H9 (cell line): ENCODE measurements at regions not wholly inside any gene's neighbourhood (a gene's known extent, or its start where the extent isn't known, plus 50 kb on each side); places are given as distances from the start of the nearest gene placed in this dataset.

Experiments
- DNase-seq: peaks from one replicate; pipeline ENCODE4 v3.0.0-alpha.2; 2017
- H2AFZ ChIP-seq: one replicate; pipeline ENCODE4 v1.6.1; 2013; ENCODE audit warnings: mild to moderate bottlenecking, low read length, control low read depth, moderate library complexity
- H2AK5ac ChIP-seq: 2 replicates; pipeline ENCODE4 v1.6.1; 2013; ENCODE audit warnings: low read length, control low read depth, mixed read lengths; ENCODE audit not compliant: insufficient read length
- H2BK120ac ChIP-seq: one replicate; pipeline ENCODE4 v1.6.1; 2013; ENCODE audit warnings: low read depth, mild to moderate bottlenecking, low read length, control low read depth, inconsistent platforms; ENCODE audit not compliant: poor library complexity, severe bottlenecking
- H2BK12ac ChIP-seq: 2 replicates; pipeline ENCODE4 v1.6.1; 2013; ENCODE audit warnings: low read length, control low read depth, mixed read lengths, low read depth; ENCODE audit not compliant: insufficient read length
- H2BK15ac ChIP-seq: 2 replicates; pipeline ENCODE4 v1.6.1; 2013; ENCODE audit warnings: low read depth, low read length, control low read depth
- H2BK20ac ChIP-seq: one replicate; pipeline ENCODE4 v1.6.1; 2013; ENCODE audit warnings: low read depth, mild to moderate bottlenecking, low read length, control low read depth, inconsistent platforms; ENCODE audit not compliant: poor library complexity, severe bottlenecking
- H2BK5ac ChIP-seq: 2 replicates; pipeline ENCODE4 v1.6.1; 2013; ENCODE audit warnings: low read length, control low read depth, mixed read lengths; ENCODE audit not compliant: insufficient read length
- H3K14ac ChIP-seq: 2 replicates; pipeline ENCODE4 v1.6.1; 2013; ENCODE audit warnings: low read length, control low read depth; ENCODE audit not compliant: insufficient read depth
- H3K18ac ChIP-seq: 2 replicates; pipeline ENCODE4 v1.6.1; 2013; ENCODE audit warnings: low read depth, mild to moderate bottlenecking, mixed read lengths, low read length, control low read depth; ENCODE audit not compliant: insufficient read length
- H3K23ac ChIP-seq: 2 replicates; pipeline ENCODE4 v1.6.1; 2013; ENCODE audit warnings: low read length, control low read depth, mixed read lengths, low read depth; ENCODE audit not compliant: insufficient read length
- H3K23me2 ChIP-seq: 2 replicates; pipeline ENCODE4 v1.6.1; 2013; ENCODE audit warnings: low read depth, mild to moderate bottlenecking, mixed read lengths, low read length, control low read depth; ENCODE audit not compliant: insufficient read length, poor library complexity, severe bottlenecking
- H3K27ac ChIP-seq: 2 replicates; pipeline ENCODE4 v1.5.1; 2013; ENCODE audit warnings: low read length, control low read depth, mixed read lengths, low read depth; ENCODE audit not compliant: insufficient read length
- H3K27me3 ChIP-seq: 2 replicates; pipeline ENCODE4 v1.6.1; 2013; ENCODE audit warnings: low read length, control low read depth, inconsistent platforms; ENCODE audit not compliant: insufficient read depth
- H3K4ac ChIP-seq: 2 replicates; pipeline ENCODE4 v1.6.1; 2013; ENCODE audit warnings: low read depth, mild to moderate bottlenecking, control low read depth, inconsistent platforms, low read length, moderate library complexity
- H3K4me1 ChIP-seq: 2 replicates; pipeline ENCODE4 v1.6.1; 2013; ENCODE audit warnings: low read length, control low read depth, inconsistent platforms; ENCODE audit not compliant: insufficient read depth
- H3K4me2 ChIP-seq: 2 replicates; pipeline ENCODE4 v1.6.1; 2013; ENCODE audit warnings: low read length, control low read depth, mixed read lengths; ENCODE audit not compliant: insufficient read length, insufficient read depth
- H3K56ac ChIP-seq: 2 replicates; pipeline ENCODE4 v1.6.1; 2013; ENCODE audit warnings: low read depth, mild to moderate bottlenecking, mixed read lengths, low read length, control low read depth; ENCODE audit not compliant: insufficient read length
- H3K79me1 ChIP-seq: 2 replicates; pipeline ENCODE4 v1.6.1; 2013; ENCODE audit warnings: low read depth, mild to moderate bottlenecking, moderate library complexity, low read length, control low read depth, inconsistent platforms; ENCODE audit not compliant: insufficient read depth, poor library complexity, severe bottlenecking
- H3K79me2 ChIP-seq: 2 replicates; pipeline ENCODE4 v1.6.1; 2013; ENCODE audit warnings: low read length, control low read depth, inconsistent platforms; ENCODE audit not compliant: insufficient read depth
- H3K9ac ChIP-seq: 2 replicates; pipeline ENCODE4 v1.6.1; 2013; ENCODE audit warnings: low read length, control low read depth, mixed read lengths; ENCODE audit not compliant: insufficient read length; ENCODE audit errors: extremely low read depth
- H3K9me3 ChIP-seq: one replicate; pipeline ENCODE4 v1.6.1; 2013; ENCODE audit warnings: low read depth, low read length, inconsistent platforms; ENCODE audit not compliant: control insufficient read depth
- H3T11ph ChIP-seq: one replicate; pipeline ENCODE4 v1.6.1; 2013; ENCODE audit warnings: mild to moderate bottlenecking, low read length, control low read depth, inconsistent platforms
- H4K20me1 ChIP-seq: one replicate; pipeline ENCODE4 v1.6.1; 2013; ENCODE audit not compliant: control insufficient read depth, insufficient read length, insufficient read depth
- H4K5ac ChIP-seq: 2 replicates; pipeline ENCODE4 v1.6.1; 2013; ENCODE audit warnings: low read depth, mild to moderate bottlenecking, mixed read lengths, low read length, control low read depth; ENCODE audit not compliant: insufficient read length
- H4K8ac ChIP-seq: replicated peaks from 2 replicates; pipeline ENCODE4 v1.6.1; 2013; ENCODE audit warnings: low read length, control low read depth, mixed read lengths, low read depth; ENCODE audit not compliant: insufficient read length
- H4K91ac ChIP-seq: 2 replicates; pipeline ENCODE4 v1.6.1; 2013; ENCODE audit warnings: low read depth, mild to moderate bottlenecking, moderate library complexity, mixed read lengths, low read length, control low read depth; ENCODE audit not compliant: insufficient read length
- H3K27ac Mint-ChIP-seq, 3 experiments: 2 replicates in 2 of 3; 3 replicates in 1 of 3; pipeline ENCODE4 v1.8.0; 2020 to 2021; ENCODE audit warnings: mixed read lengths in 3 of 3, mild to moderate bottlenecking in 1 of 3, moderate library complexity in 1 of 3
- H3K27me3 Mint-ChIP-seq: 2 replicates; pipeline ENCODE4 v1.8.0; 2021; ENCODE audit warnings: low read depth, mild to moderate bottlenecking, moderate library complexity, mixed read lengths
- H3K36me3 Mint-ChIP-seq, 3 experiments: 2 replicates in 2 of 3; 3 replicates in 1 of 3; pipeline ENCODE4 v1.8.0; 2020 to 2021; ENCODE audit warnings: low read depth in 3 of 3, mixed read lengths in 3 of 3; ENCODE audit not compliant: insufficient read depth in 1 of 3
- H3K4me1 Mint-ChIP-seq, 2 experiments: 2 replicates each; pipeline ENCODE4 v1.8.0; 2020; ENCODE audit warnings: mixed read lengths in 2 of 2
- H3K4me3 Mint-ChIP-seq, 2 experiments: 2 replicates in 1 of 2; 3 replicates in 1 of 2; pipeline ENCODE4 v1.8.0; 2020 to 2021; ENCODE audit warnings: mild to moderate bottlenecking in 2 of 2, mixed read lengths in 2 of 2, moderate library complexity in 1 of 2
- H3K9me3 Mint-ChIP-seq, 2 experiments: 2 replicates in 1 of 2; 3 replicates in 1 of 2; pipeline ENCODE4 v1.8.0; 2020; ENCODE audit warnings: mild to moderate bottlenecking in 2 of 2, mixed read lengths in 2 of 2, moderate library complexity in 1 of 2
- WGBS: extraction: QIAGEN DNeasy Blood & Tissue Kit; methylation state at CpG from one replicate; pipeline ENCODE4 v1.1.7; 2013; ENCODE audit warnings: missing lambda C conversion rate, low lambda C conversion rate, mixed read lengths; ENCODE audit not compliant: insufficient read length; ENCODE audit errors: extremely low coverage; 5-methylcytosine and 5-hydroxymethylcytosine counted together
- TF ChIP-seq, protein P1 (sequence below): fragments of 200-600 bp; sonication (generic); conservative IDR thresholded peaks from 3 replicates; pipeline ENCODE4 v1.8.0; 2021; ENCODE audit warnings: antibody characterized with exemption, mild to moderate bottlenecking

DNA sequence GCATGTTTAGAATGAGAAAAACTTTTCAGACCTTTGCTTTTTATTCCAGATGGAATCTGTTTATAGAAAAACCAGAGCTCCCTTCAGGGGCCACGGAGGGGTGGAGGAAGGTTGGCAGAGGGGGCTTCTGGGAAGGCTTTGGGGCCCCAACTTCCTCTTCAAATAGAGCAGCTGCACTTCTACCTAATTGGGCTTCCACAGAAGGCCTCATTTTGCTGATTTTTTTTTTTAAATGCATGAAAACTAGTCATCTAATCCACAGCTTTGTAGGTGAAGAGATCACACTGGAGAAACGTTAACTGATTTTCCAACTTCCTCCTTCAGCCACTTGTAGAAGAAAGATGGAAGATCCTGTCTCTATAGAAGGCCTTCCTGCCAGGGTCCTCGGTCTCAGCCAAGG lies 181.8 kb downstream of the BCL11A start:
- Histone ChIP-seq H3K56ac (no peak overlapping the region), H2BK15ac (no peak overlapping the region), H3K14ac (no peak overlapping the region), H3K18ac (no peak overlapping the region), H4K8ac (no peak overlapping the region), H2BK20ac (no peak overlapping the region), H3K4me2 (no peak overlapping the region), H3T11ph (no peak overlapping the region), H2AFZ (no peak overlapping the region), H4K91ac (no peak overlapping the region), H3K79me2 (no peaks in the 10 kb centered on the region), H3K23me2 (no peaks in the 10 kb centered on the region), H3K79me1 (no peaks in the 10 kb centered on the region), H3K23ac (no peak overlapping the region), H2AK5ac (no peak overlapping the region), H3K4ac (no peak overlapping the region), H3K27me3 (no peaks in the 10 kb centered on the region), H3K9ac (no peak overlapping the region), H4K5ac (no peak overlapping the region), H2BK12ac (no peak overlapping the region), H4K20me1 (no peaks in the 10 kb centered on the region), H3K4me1 (no peaks in the 10 kb centered on the region; the same call in 1 of the 2 replicates), H2BK120ac (no peak overlapping the region), H3K27ac (no peak overlapping the region), H2BK5ac (no peak overlapping the region), H3K9me3 (no peaks in the 10 kb centered on the region)
- Mint-ChIP-seq H3K27me3 (peaks cover 7% of the 10 kb centered on the region), H3K9me3 (no peaks in the 10 kb centered on the region), H3K4me3 (no peak overlapping the region), H3K36me3 (no peaks in the 10 kb centered on the region), H3K27ac (no peak overlapping the region), H3K4me1 (peaks cover 15 to 18% of the 10 kb centered on the region in 2 experiments)
- DNase-seq = no peak
- TF ChIP-seq, protein P1, sequence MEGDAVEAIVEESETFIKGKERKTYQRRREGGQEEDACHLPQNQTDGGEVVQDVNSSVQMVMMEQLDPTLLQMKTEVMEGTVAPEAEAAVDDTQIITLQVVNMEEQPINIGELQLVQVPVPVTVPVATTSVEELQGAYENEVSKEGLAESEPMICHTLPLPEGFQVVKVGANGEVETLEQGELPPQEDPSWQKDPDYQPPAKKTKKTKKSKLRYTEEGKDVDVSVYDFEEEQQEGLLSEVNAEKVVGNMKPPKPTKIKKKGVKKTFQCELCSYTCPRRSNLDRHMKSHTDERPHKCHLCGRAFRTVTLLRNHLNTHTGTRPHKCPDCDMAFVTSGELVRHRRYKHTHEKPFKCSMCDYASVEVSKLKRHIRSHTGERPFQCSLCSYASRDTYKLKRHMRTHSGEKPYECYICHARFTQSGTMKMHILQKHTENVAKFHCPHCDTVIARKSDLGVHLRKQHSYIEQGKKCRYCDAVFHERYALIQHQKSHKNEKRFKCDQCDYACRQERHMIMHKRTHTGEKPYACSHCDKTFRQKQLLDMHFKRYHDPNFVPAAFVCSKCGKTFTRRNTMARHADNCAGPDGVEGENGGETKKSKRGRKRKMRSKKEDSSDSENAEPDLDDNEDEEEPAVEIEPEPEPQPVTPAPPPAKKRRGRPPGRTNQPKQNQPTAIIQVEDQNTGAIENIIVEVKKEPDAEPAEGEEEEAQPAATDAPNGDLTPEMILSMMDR = no peak
- no CpG with 5 or more reads among the region's 3 CpGs for WGBS
